GM12878 (cell line): ENCODE measurements at regions not wholly inside any gene's neighbourhood (a gene's known extent, or its start where the extent isn't known, plus 50 kb on each side); places are given as distances from the start of the nearest gene placed in this dataset.

ENCODE experiments used
- EP300 ChIP-seq, 2 experiments: fragments of 150-350 bp in 1 of 2; IDR thresholded peaks; 2 replicates each; pipeline ENCODE4 v1.6.1; 2011 to 2012; ENCODE audit warnings: low read depth in 2 of 2, low read length in 2 of 2, borderline replicate concordance in 1 of 2, improper control_type of control experiment in 1 of 2, inconsistent platforms in 1 of 2; ENCODE audit not compliant: control insufficient read depth in 1 of 2
- EZH2 ChIP-seq: IDR thresholded peaks from 2 replicates; pipeline ENCODE4 v1.6.1; 2012; ENCODE audit warnings: low read depth, mild to moderate bottlenecking, control low read depth, inconsistent platforms, low read length, borderline replicate concordance; ENCODE audit not compliant: control insufficient read depth
- GABPA ChIP-seq: IDR thresholded peaks from 2 replicates; pipeline ENCODE4 v1.6.1; 2014; ENCODE audit warnings: antibody characterized with exemption, low read depth, mild to moderate bottlenecking, inconsistent platforms
- POLR2AphosphoS5 ChIP-seq: IDR thresholded peaks from 2 replicates; pipeline ENCODE4 v1.6.1; 2011; ENCODE audit warnings: mild to moderate bottlenecking, low read length, inconsistent platforms
- USF2 ChIP-seq: IDR thresholded peaks from 2 replicates; pipeline ENCODE4 v1.6.1; 2011; ENCODE audit warnings: low read depth, low read length, improper control_type of control experiment, borderline replicate concordance
- ZBTB33 ChIP-seq: fragments of 450-650 bp; IDR thresholded peaks from 2 replicates; pipeline ENCODE4 v1.6.1; 2017; ENCODE audit warnings: mild to moderate bottlenecking
- ZBTB4 ChIP-seq: fragments of 450-650 bp; formaldehyde crosslinking; IDR thresholded peaks from 2 replicates; pipeline ENCODE4 v1.4.0; 2022; ENCODE audit warnings: mild to moderate bottlenecking, moderate library complexity

GRCh38 chr12:19896534-19896933 lies 457.2 kb downstream of the AEBP2 start:
- TF ChIP-seq ZBTB4 (CRISPR knock-in tag) (no peak), EP300 (IDR thresholded peaks at IDR 0.05; ENCODE audit: borderline replicate concordance in 1 of 2, control insufficient read depth in 1 of 2, low read depth in 2 of 2, low read length in 2 of 2) (no peak), GABPA (no peak), ZBTB33 (no peak), EZH2 (no peak), USF2 (no peak), POLR2AphosphoS5 (no peak)
